ENCODE measurements at regions not wholly inside any gene's neighbourhood (a gene's known extent, or its start where the extent isn't known, plus 50 kb on each side); places are given as distances from the start of the nearest gene placed in this dataset.

- no peak for ATAC-seq
- TF ChIP-seq POLR2A (IDR thresholded peaks at IDR 0.05) (no peak), CTCF (IDR thresholded peaks at IDR 0.05) (no peak)
- no peaks in the 10 kb centered on the region for H3K36me3 ChIP-seq
- intact Hi-C loops (cut with DNase I), result no loop called here
- H3K27me3 ChIP-seq, result no peaks in the 10 kb centered on the region
- H3K4me3 ChIP-seq, result no peak overlapping the region
- DNase-seq, result no peak
- no peaks in the 10 kb centered on the region for H3K9me3 ChIP-seq
- no peaks in the 10 kb centered on the region for H3K4me1 ChIP-seq
- no peak overlapping the region for H3K27ac ChIP-seq
- WGBS (ENCODE audit: insufficient coverage, low coverage, low lambda C conversion rate, missing lambda C conversion rate), result 25% methylated on average over 1 of the region's 4 CpGs
These were observed 414.7 kb upstream of the TNP1 start for GRCh38 chr2:217274578-217274977.

- no peak overlapping the region for H3K27ac ChIP-seq
- DNase-seq (no peak), ATAC-seq (no peak)
- intact Hi-C loops (cut with DNase I), result no loop called here
- 88% methylated on average over 2 of the region's 2 CpGs for WGBS (ENCODE audit: insufficient coverage, low coverage, low lambda C conversion rate, missing lambda C conversion rate)
- no peaks in the 10 kb centered on the region for H3K36me3 ChIP-seq
- no peaks in the 10 kb centered on the region for H3K4me1 ChIP-seq
- H3K4me3 ChIP-seq, result no peak overlapping the region
- H3K9me3 ChIP-seq, result no peaks in the 10 kb centered on the region
- TF ChIP-seq CTCF (IDR thresholded peaks at IDR 0.05) (no peak), POLR2A (IDR thresholded peaks at IDR 0.05) (no peak)
- H3K27me3 ChIP-seq, result no peaks in the 10 kb centered on the region
These were observed 414.0 kb upstream of the TNP1 start for GRCh38 chr2:217273851-217274250.

- Histone ChIP-seq H3K27ac (no peak overlapping the region), H3K9me3 (no peaks in the 10 kb centered on the region), H3K27me3 (no peaks in the 10 kb centered on the region), H3K36me3 (no peaks in the 10 kb centered on the region), H3K4me3 (no peak overlapping the region), H3K4me1 (no peaks in the 10 kb centered on the region)
- ATAC-seq (no peak), DNase-seq (no peak)
- intact Hi-C loops (cut with DNase I), result no loop called here
- no peak for TF ChIP-seq CTCF (IDR thresholded peaks at IDR 0.05)
- TF ChIP-seq POLR2A (IDR thresholded peaks at IDR 0.05), result no peak
- 67% methylated on average over 1 of the region's 4 CpGs for WGBS (ENCODE audit: insufficient coverage, low coverage, low lambda C conversion rate, missing lambda C conversion rate)
These were observed 413.3 kb upstream of the TNP1 start for GRCh38 chr2:217273162-217273561.

- H3K4me3 ChIP-seq, result no peak overlapping the region
- WGBS (ENCODE audit: insufficient coverage, low coverage, low lambda C conversion rate, missing lambda C conversion rate), result 46% methylated on average over 3 of the region's 3 CpGs
- ATAC-seq (no peak), DNase-seq (no peak)
- H3K4me1 ChIP-seq, result no peaks in the 10 kb centered on the region
- no peak overlapping the region for H3K27ac ChIP-seq
- no peak for TF ChIP-seq CTCF (IDR thresholded peaks at IDR 0.05)
- no peak for TF ChIP-seq POLR2A (IDR thresholded peaks at IDR 0.05)
- intact Hi-C loops (cut with DNase I), result no loop called here
- H3K9me3 ChIP-seq, result no peaks in the 10 kb centered on the region
- no peaks in the 10 kb centered on the region for H3K36me3 ChIP-seq
- H3K27me3 ChIP-seq, result no peaks in the 10 kb centered on the region
These were observed 411.9 kb upstream of the TNP1 start for GRCh38 chr2:217271813-217272212.

GRCh38 chr2:217270485-217271121 is 410.7 kb upstream of the TNP1 start:
- no peak overlapping the region for H3K4me3 ChIP-seq
- no peaks in the 10 kb centered on the region for H3K36me3 ChIP-seq
- ATAC-seq (no peak), DNase-seq (no peak)
- no CpG with 5 or more reads among the region's 1 CpG for WGBS (ENCODE audit: insufficient coverage, low coverage, low lambda C conversion rate, missing lambda C conversion rate)
- TF ChIP-seq POLR2A (IDR thresholded peaks at IDR 0.05) (no peak), CTCF (IDR thresholded peaks at IDR 0.05) (no peak)
- H3K27me3 ChIP-seq, result no peaks in the 10 kb centered on the region
- H3K4me1 ChIP-seq, result no peaks in the 10 kb centered on the region
- no peaks in the 10 kb centered on the region for H3K9me3 ChIP-seq
- intact Hi-C loops (cut with DNase I), result no loop called here
- no peak overlapping the region for H3K27ac ChIP-seq
